Activated naive CD8-positive, alpha-beta T cell treated with anti-CD3 and anti-CD28 coated beads, Interleukin-2, amount 10 ng/mL, durations not matched to agents 7 days and 5 days (primary cell): ENCODE measurements at regions not wholly inside any gene's neighbourhood (a gene's known extent, or its start where the extent isn't known, plus 50 kb on each side); places are given as distances from the start of the nearest gene placed in this dataset.

Experiments used
- ATAC-seq: fragments of 150-1000 bp; cut with Tn5 transposase; one replicate; pipeline ENCODE4 v1.10.0; 2021; ENCODE audit warnings: low read depth, moderate library complexity
- POLR2A ChIA-PET: fragments of 350-600 bp; sonication (Branson Sonifier 250); formaldehyde crosslinking; loops from one replicate; lab custom pipeline; 2021; ENCODE audit warnings: antibody characterized with exemption; lab: Charles Lee
- DNase-seq: peaks from one replicate; pipeline ENCODE4 v3.0.0; 2021
- H3K27ac Mint-ChIP-seq: one replicate; pipeline ENCODE4 v1.8.0; 2022; ENCODE audit warnings: mild to moderate bottlenecking, mixed read lengths
- H3K27me3 Mint-ChIP-seq: one replicate; pipeline ENCODE4 v1.8.0; 2022; ENCODE audit warnings: mild to moderate bottlenecking, moderate library complexity, mixed read lengths
- H3K36me3 Mint-ChIP-seq: one replicate; pipeline ENCODE4 v1.8.0; 2021; ENCODE audit warnings: mild to moderate bottlenecking, mixed read lengths
- H3K4me1 Mint-ChIP-seq: one replicate; pipeline ENCODE4 v1.8.0; 2021; ENCODE audit warnings: mixed read lengths
- H3K4me3 Mint-ChIP-seq: one replicate; pipeline ENCODE4 v1.8.0; 2022; ENCODE audit warnings: mild to moderate bottlenecking, moderate library complexity, mixed read lengths
- H3K9me3 Mint-ChIP-seq: one replicate; pipeline ENCODE4 v1.8.0; 2021; ENCODE audit warnings: mixed read lengths

DNA sequence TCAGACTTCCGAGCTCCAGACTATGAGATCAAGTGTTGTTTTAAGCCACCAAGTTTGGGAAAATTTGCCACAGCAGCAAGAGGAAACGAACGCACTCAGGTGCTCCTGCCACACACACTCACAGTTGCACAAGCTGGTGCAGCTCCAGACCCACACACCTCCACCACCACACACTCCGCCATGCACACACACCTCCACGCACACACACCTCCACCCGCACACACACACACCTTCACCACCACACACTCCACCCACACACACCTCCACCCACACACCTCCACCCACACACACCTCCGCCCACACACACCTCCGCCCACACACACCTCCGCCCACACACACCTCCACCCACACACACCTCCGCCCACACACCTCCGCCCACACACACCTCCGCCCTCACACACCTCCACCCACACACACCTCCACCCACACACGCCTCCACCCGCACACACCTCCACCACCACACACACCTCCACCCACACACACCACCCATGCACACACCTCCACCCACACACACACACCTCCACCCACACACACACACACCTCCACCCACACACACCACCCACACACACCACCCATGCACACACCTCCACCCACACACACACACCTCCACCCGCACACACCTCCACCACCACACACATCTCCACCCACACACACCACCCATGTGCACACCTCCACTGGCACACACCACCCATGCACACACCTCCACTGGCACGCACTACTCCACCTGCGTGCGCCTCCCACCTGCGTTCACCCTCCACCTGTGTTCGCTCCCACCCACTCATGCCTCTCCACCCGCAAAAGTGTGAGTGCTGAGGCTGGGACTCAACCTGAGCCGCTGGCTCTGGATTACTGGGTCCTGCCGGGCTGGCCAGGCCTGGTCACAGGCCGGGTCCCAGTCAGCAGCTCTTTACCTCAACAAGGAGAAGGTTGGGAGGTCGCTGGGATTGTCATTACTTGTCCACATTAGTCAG is 175.6 kb downstream of the BMP7 start:
- Mint-ChIP-seq H3K36me3 (no peaks in the 10 kb centered on the region), H3K9me3 (no peaks in the 10 kb centered on the region), H3K4me1 (peaks cover 4% of the 10 kb centered on the region), H3K27ac (no peak overlapping the region), H3K4me3 (no peak overlapping the region), H3K27me3 (peaks cover 7% of the 10 kb centered on the region)
- POLR2A ChIA-PET, result no interaction called here
- DNase-seq (no peak), ATAC-seq (no peak)

- Mint-ChIP-seq H3K36me3 (no peaks in the 10 kb centered on the region), H3K4me3 (no peak overlapping the region), H3K4me1 (peaks cover 4% of the 10 kb centered on the region), H3K27ac (no peak overlapping the region), H3K9me3 (no peaks in the 10 kb centered on the region), H3K27me3 (peaks cover 7% of the 10 kb centered on the region)
- POLR2A ChIA-PET, result no interaction called here
- ATAC-seq, result no peak
- no peak for DNase-seq
Measured at GRCh38 chr20:57091748-57092111, 174.7 kb downstream of the BMP7 start.

- peak; percentile 76 for ATAC-seq
- Mint-ChIP-seq H3K27ac (no peak overlapping the region), H3K4me3 (no peak overlapping the region), H3K36me3 (no peaks in the 10 kb centered on the region), H3K4me1 (peaks cover 4% of the 10 kb centered on the region), H3K9me3 (no peaks in the 10 kb centered on the region), H3K27me3 (peaks cover 7% of the 10 kb centered on the region)
- peak; percentile 75 for DNase-seq
- POLR2A ChIA-PET, result no interaction called here
Measured at GRCh38 chr20:57092112-57092899, 174.1 kb downstream of the BMP7 start.

- peaks cover 7% of the 10 kb centered on the region for H3K27me3 Mint-ChIP-seq
- no peaks in the 10 kb centered on the region for H3K36me3 Mint-ChIP-seq
- no peak overlapping the region for H3K4me3 Mint-ChIP-seq
- ATAC-seq (no peak), DNase-seq (no peak)
- H3K4me1 Mint-ChIP-seq, result peaks cover 4% of the 10 kb centered on the region
- H3K27ac Mint-ChIP-seq, result no peak overlapping the region
- POLR2A ChIA-PET, result no interaction called here
- H3K9me3 Mint-ChIP-seq, result no peaks in the 10 kb centered on the region
Measured at GRCh38 chr20:57092900-57093530, 173.4 kb downstream of the BMP7 start.

- H3K9me3 Mint-ChIP-seq, result no peaks in the 10 kb centered on the region
- no peak for ATAC-seq
- H3K4me1 Mint-ChIP-seq, result peaks cover 4% of the 10 kb centered on the region
- H3K4me3 Mint-ChIP-seq, result no peak overlapping the region
- POLR2A ChIA-PET, result no interaction called here
- no peak for DNase-seq
- H3K36me3 Mint-ChIP-seq, result no peaks in the 10 kb centered on the region
- no peak overlapping the region for H3K27ac Mint-ChIP-seq
- H3K27me3 Mint-ChIP-seq, result peaks cover 7% of the 10 kb centered on the region
Measured at GRCh38 chr20:57093766-57094165, 172.7 kb downstream of the BMP7 start.

GRCh38 chr20:57094252-57094891 is 172.1 kb downstream of the BMP7 start:
- DNase-seq (no peak), ATAC-seq (no peak)
- Mint-ChIP-seq H3K36me3 (no peaks in the 10 kb centered on the region), H3K27ac (no peak overlapping the region), H3K4me1 (peaks cover 4% of the 10 kb centered on the region), H3K9me3 (no peaks in the 10 kb centered on the region), H3K27me3 (peaks cover 7% of the 10 kb centered on the region), H3K4me3 (no peak overlapping the region)
- POLR2A ChIA-PET, result no interaction called here

DNA sequence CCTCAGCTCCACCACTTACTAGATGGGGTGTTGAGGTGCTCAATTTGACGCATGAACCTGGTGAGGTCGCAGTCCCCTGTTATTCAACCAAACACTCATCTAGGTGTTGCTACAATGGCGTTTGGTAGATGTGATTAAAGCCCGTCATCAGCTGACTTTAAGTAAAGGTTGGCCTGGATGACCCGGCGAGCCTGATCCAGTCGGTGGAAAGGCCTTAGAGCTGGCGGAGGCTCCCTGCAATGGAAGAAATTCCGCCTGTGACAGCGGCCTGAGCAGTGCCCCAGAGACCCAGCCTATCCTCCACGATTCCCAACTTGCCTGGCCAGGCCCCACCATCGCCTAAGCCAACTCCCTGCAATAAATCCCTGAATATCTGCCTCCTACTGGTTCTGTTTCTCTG is 171.4 kb downstream of the BMP7 start:
- H3K9me3 Mint-ChIP-seq, result no peaks in the 10 kb centered on the region
- no peak for ATAC-seq
- peaks cover 4% of the 10 kb centered on the region for H3K4me1 Mint-ChIP-seq
- no peak overlapping the region for H3K27ac Mint-ChIP-seq
- H3K36me3 Mint-ChIP-seq, result no peaks in the 10 kb centered on the region
- POLR2A ChIA-PET, result no interaction called here
- DNase-seq, result no peak
- no peak overlapping the region for H3K4me3 Mint-ChIP-seq
- peaks cover 7% of the 10 kb centered on the region for H3K27me3 Mint-ChIP-seq

GRCh38 chr20:57095426-57095825 is 171.0 kb downstream of the BMP7 start:
- Mint-ChIP-seq H3K27me3 (peaks cover 7% of the 10 kb centered on the region), H3K4me3 (no peak overlapping the region), H3K27ac (no peak overlapping the region), H3K9me3 (no peaks in the 10 kb centered on the region), H3K4me1 (peaks cover 4% of the 10 kb centered on the region), H3K36me3 (no peaks in the 10 kb centered on the region)
- POLR2A ChIA-PET, result no interaction called here
- no peak for ATAC-seq
- no peak for DNase-seq

GRCh38 chr20:57097245-57097915 is 169.1 kb downstream of the BMP7 start:
- DNase-seq, result no peak
- no peak for ATAC-seq
- H3K9me3 Mint-ChIP-seq, result no peaks in the 10 kb centered on the region
- H3K27me3 Mint-ChIP-seq, result no peaks in the 10 kb centered on the region
- POLR2A ChIA-PET, result no interaction called here
- H3K27ac Mint-ChIP-seq, result no peak overlapping the region
- H3K4me1 Mint-ChIP-seq, result peaks cover under 1% of the 10 kb centered on the region
- H3K36me3 Mint-ChIP-seq, result no peaks in the 10 kb centered on the region
- no peak overlapping the region for H3K4me3 Mint-ChIP-seq

- POLR2A ChIA-PET, result no interaction called here
- H3K27me3 Mint-ChIP-seq, result no peaks in the 10 kb centered on the region
- H3K36me3 Mint-ChIP-seq, result no peaks in the 10 kb centered on the region
- no peak overlapping the region for H3K27ac Mint-ChIP-seq
- H3K4me1 Mint-ChIP-seq, result no peaks in the 10 kb centered on the region
- no peak for ATAC-seq
- H3K9me3 Mint-ChIP-seq, result no peaks in the 10 kb centered on the region
- H3K4me3 Mint-ChIP-seq, result no peak overlapping the region
- no peak for DNase-seq
Measured at GRCh38 chr20:57102160-57102559, 164.3 kb downstream of the BMP7 start.

DNA sequence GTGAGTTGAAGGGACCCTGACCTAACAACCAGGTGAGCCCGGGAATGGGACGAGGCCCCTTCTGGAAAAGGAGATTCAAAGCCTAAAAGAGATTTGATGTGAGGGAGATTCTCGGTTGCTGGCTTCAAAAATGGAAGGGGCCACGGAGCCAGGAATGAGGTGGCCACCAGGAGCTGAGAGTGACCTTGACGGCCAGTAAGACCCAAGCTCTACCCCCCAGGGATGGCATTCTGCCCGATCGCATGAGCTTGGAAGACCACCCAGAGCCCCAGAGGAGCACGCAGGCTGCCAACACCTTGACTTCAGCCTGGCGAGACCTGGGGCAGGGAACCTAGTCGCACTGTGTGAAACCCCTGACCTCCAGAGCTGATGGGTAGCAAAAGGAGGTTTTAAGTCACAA is 163.9 kb downstream of the BMP7 start:
- Mint-ChIP-seq H3K4me3 (no peak overlapping the region), H3K4me1 (no peaks in the 10 kb centered on the region), H3K9me3 (no peaks in the 10 kb centered on the region), H3K27me3 (no peaks in the 10 kb centered on the region), H3K27ac (no peak overlapping the region), H3K36me3 (no peaks in the 10 kb centered on the region)
- POLR2A ChIA-PET, result no interaction called here
- DNase-seq, result no peak
- ATAC-seq, result no peak

GRCh38 chr20:57103146-57103800 is 163.2 kb downstream of the BMP7 start:
- Mint-ChIP-seq H3K36me3 (no peaks in the 10 kb centered on the region), H3K27ac (no peak overlapping the region), H3K4me3 (no peak overlapping the region), H3K27me3 (peaks cover 3% of the 10 kb centered on the region), H3K4me1 (no peaks in the 10 kb centered on the region), H3K9me3 (no peaks in the 10 kb centered on the region)
- no peak for DNase-seq
- POLR2A ChIA-PET, result no interaction called here
- no peak for ATAC-seq
